H9 (cell line): ENCODE measurements at regions not wholly inside any gene's neighbourhood (a gene's known extent, or its start where the extent isn't known, plus 50 kb on each side); places are given as distances from the start of the nearest gene placed in this dataset.

ENCODE experiments used
- DNase-seq: peaks from one replicate; pipeline ENCODE4 v3.0.0-alpha.2; 2017
- H2AFZ ChIP-seq: one replicate; pipeline ENCODE4 v1.6.1; 2013; ENCODE audit warnings: mild to moderate bottlenecking, low read length, control low read depth, moderate library complexity
- H2AK5ac ChIP-seq: 2 replicates; pipeline ENCODE4 v1.6.1; 2013; ENCODE audit warnings: low read length, control low read depth, mixed read lengths; ENCODE audit not compliant: insufficient read length
- H2BK120ac ChIP-seq: one replicate; pipeline ENCODE4 v1.6.1; 2013; ENCODE audit warnings: low read depth, mild to moderate bottlenecking, low read length, control low read depth, inconsistent platforms; ENCODE audit not compliant: poor library complexity, severe bottlenecking
- H2BK12ac ChIP-seq: 2 replicates; pipeline ENCODE4 v1.6.1; 2013; ENCODE audit warnings: low read length, control low read depth, mixed read lengths, low read depth; ENCODE audit not compliant: insufficient read length
- H2BK15ac ChIP-seq: 2 replicates; pipeline ENCODE4 v1.6.1; 2013; ENCODE audit warnings: low read depth, low read length, control low read depth
- H2BK20ac ChIP-seq: one replicate; pipeline ENCODE4 v1.6.1; 2013; ENCODE audit warnings: low read depth, mild to moderate bottlenecking, low read length, control low read depth, inconsistent platforms; ENCODE audit not compliant: poor library complexity, severe bottlenecking
- H2BK5ac ChIP-seq: 2 replicates; pipeline ENCODE4 v1.6.1; 2013; ENCODE audit warnings: low read length, control low read depth, mixed read lengths; ENCODE audit not compliant: insufficient read length
- H3K14ac ChIP-seq: 2 replicates; pipeline ENCODE4 v1.6.1; 2013; ENCODE audit warnings: low read length, control low read depth; ENCODE audit not compliant: insufficient read depth
- H3K18ac ChIP-seq: 2 replicates; pipeline ENCODE4 v1.6.1; 2013; ENCODE audit warnings: low read depth, mild to moderate bottlenecking, mixed read lengths, low read length, control low read depth; ENCODE audit not compliant: insufficient read length
- H3K23ac ChIP-seq: 2 replicates; pipeline ENCODE4 v1.6.1; 2013; ENCODE audit warnings: low read length, control low read depth, mixed read lengths, low read depth; ENCODE audit not compliant: insufficient read length
- H3K23me2 ChIP-seq: 2 replicates; pipeline ENCODE4 v1.6.1; 2013; ENCODE audit warnings: low read depth, mild to moderate bottlenecking, mixed read lengths, low read length, control low read depth; ENCODE audit not compliant: insufficient read length, poor library complexity, severe bottlenecking
- H3K27ac ChIP-seq: 2 replicates; pipeline ENCODE4 v1.5.1; 2013; ENCODE audit warnings: low read length, control low read depth, mixed read lengths, low read depth; ENCODE audit not compliant: insufficient read length
- H3K27me3 ChIP-seq: 2 replicates; pipeline ENCODE4 v1.6.1; 2013; ENCODE audit warnings: low read length, control low read depth, inconsistent platforms; ENCODE audit not compliant: insufficient read depth
- H3K4ac ChIP-seq: 2 replicates; pipeline ENCODE4 v1.6.1; 2013; ENCODE audit warnings: low read depth, mild to moderate bottlenecking, control low read depth, inconsistent platforms, low read length, moderate library complexity
- H3K4me1 ChIP-seq: 2 replicates; pipeline ENCODE4 v1.6.1; 2013; ENCODE audit warnings: low read length, control low read depth, inconsistent platforms; ENCODE audit not compliant: insufficient read depth
- H3K4me2 ChIP-seq: 2 replicates; pipeline ENCODE4 v1.6.1; 2013; ENCODE audit warnings: low read length, control low read depth, mixed read lengths; ENCODE audit not compliant: insufficient read length, insufficient read depth
- H3K56ac ChIP-seq: 2 replicates; pipeline ENCODE4 v1.6.1; 2013; ENCODE audit warnings: low read depth, mild to moderate bottlenecking, mixed read lengths, low read length, control low read depth; ENCODE audit not compliant: insufficient read length
- H3K79me1 ChIP-seq: 2 replicates; pipeline ENCODE4 v1.6.1; 2013; ENCODE audit warnings: low read depth, mild to moderate bottlenecking, moderate library complexity, low read length, control low read depth, inconsistent platforms; ENCODE audit not compliant: insufficient read depth, poor library complexity, severe bottlenecking
- H3K79me2 ChIP-seq: 2 replicates; pipeline ENCODE4 v1.6.1; 2013; ENCODE audit warnings: low read length, control low read depth, inconsistent platforms; ENCODE audit not compliant: insufficient read depth
- H3K9ac ChIP-seq: 2 replicates; pipeline ENCODE4 v1.6.1; 2013; ENCODE audit warnings: low read length, control low read depth, mixed read lengths; ENCODE audit not compliant: insufficient read length; ENCODE audit errors: extremely low read depth
- H3K9me3 ChIP-seq: one replicate; pipeline ENCODE4 v1.6.1; 2013; ENCODE audit warnings: low read depth, low read length, inconsistent platforms; ENCODE audit not compliant: control insufficient read depth
- H3T11ph ChIP-seq: one replicate; pipeline ENCODE4 v1.6.1; 2013; ENCODE audit warnings: mild to moderate bottlenecking, low read length, control low read depth, inconsistent platforms
- H4K20me1 ChIP-seq: one replicate; pipeline ENCODE4 v1.6.1; 2013; ENCODE audit not compliant: control insufficient read depth, insufficient read length, insufficient read depth
- H4K5ac ChIP-seq: 2 replicates; pipeline ENCODE4 v1.6.1; 2013; ENCODE audit warnings: low read depth, mild to moderate bottlenecking, mixed read lengths, low read length, control low read depth; ENCODE audit not compliant: insufficient read length
- H4K8ac ChIP-seq: replicated peaks from 2 replicates; pipeline ENCODE4 v1.6.1; 2013; ENCODE audit warnings: low read length, control low read depth, mixed read lengths, low read depth; ENCODE audit not compliant: insufficient read length
- H4K91ac ChIP-seq: 2 replicates; pipeline ENCODE4 v1.6.1; 2013; ENCODE audit warnings: low read depth, mild to moderate bottlenecking, moderate library complexity, mixed read lengths, low read length, control low read depth; ENCODE audit not compliant: insufficient read length
- H3K27ac Mint-ChIP-seq, 3 experiments: 2 replicates in 2 of 3; 3 replicates in 1 of 3; pipeline ENCODE4 v1.8.0; 2020 to 2021; ENCODE audit warnings: mixed read lengths in 3 of 3, mild to moderate bottlenecking in 1 of 3, moderate library complexity in 1 of 3
- H3K27me3 Mint-ChIP-seq: 2 replicates; pipeline ENCODE4 v1.8.0; 2021; ENCODE audit warnings: low read depth, mild to moderate bottlenecking, moderate library complexity, mixed read lengths
- H3K36me3 Mint-ChIP-seq, 3 experiments: 2 replicates in 2 of 3; 3 replicates in 1 of 3; pipeline ENCODE4 v1.8.0; 2020 to 2021; ENCODE audit warnings: low read depth in 3 of 3, mixed read lengths in 3 of 3; ENCODE audit not compliant: insufficient read depth in 1 of 3
- H3K4me1 Mint-ChIP-seq, 2 experiments: 2 replicates each; pipeline ENCODE4 v1.8.0; 2020; ENCODE audit warnings: mixed read lengths in 2 of 2
- H3K4me3 Mint-ChIP-seq, 2 experiments: 2 replicates in 1 of 2; 3 replicates in 1 of 2; pipeline ENCODE4 v1.8.0; 2020 to 2021; ENCODE audit warnings: mild to moderate bottlenecking in 2 of 2, mixed read lengths in 2 of 2, moderate library complexity in 1 of 2
- H3K9me3 Mint-ChIP-seq, 2 experiments: 2 replicates in 1 of 2; 3 replicates in 1 of 2; pipeline ENCODE4 v1.8.0; 2020; ENCODE audit warnings: mild to moderate bottlenecking in 2 of 2, mixed read lengths in 2 of 2, moderate library complexity in 1 of 2
- CTCF ChIP-seq: fragments of 200-600 bp; sonication (generic); conservative IDR thresholded peaks from 3 replicates; pipeline ENCODE4 v1.8.0; 2021; ENCODE audit warnings: antibody characterized with exemption, mild to moderate bottlenecking
- WGBS: extraction: QIAGEN DNeasy Blood & Tissue Kit; methylation state at CpG from one replicate; pipeline ENCODE4 v1.1.7; 2013; ENCODE audit warnings: missing lambda C conversion rate, low lambda C conversion rate, mixed read lengths; ENCODE audit not compliant: insufficient read length; ENCODE audit errors: extremely low coverage; 5-methylcytosine and 5-hydroxymethylcytosine counted together

DNA sequence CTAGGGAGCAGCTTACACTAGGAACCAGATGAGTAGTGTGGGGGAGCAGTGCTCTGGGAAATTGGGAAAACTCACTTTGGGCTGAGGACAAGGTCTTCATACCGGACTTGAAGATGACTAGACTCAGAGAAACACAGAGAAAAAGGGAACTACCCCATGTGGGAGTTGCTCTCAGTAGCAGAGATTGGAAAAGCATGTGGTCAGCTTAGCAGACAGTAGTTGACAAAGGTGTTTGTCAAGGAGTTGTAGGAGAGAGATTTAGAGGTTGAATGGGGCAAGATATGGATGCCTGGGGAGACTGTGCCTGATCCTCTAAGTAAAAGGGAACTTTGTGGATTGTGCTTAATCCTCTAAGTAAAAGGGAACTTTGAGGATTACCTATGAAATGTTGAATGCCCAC lies 194.5 kb upstream of the COX10 start:
- Histone ChIP-seq H3T11ph (no peak overlapping the region), H3K9me3 (no peaks in the 10 kb centered on the region), H3K14ac (no peak overlapping the region), H2AFZ (no peak overlapping the region), H3K56ac (no peak overlapping the region), H3K79me1 (no peaks in the 10 kb centered on the region), H2BK15ac (no peak overlapping the region), H4K5ac (no peak overlapping the region), H3K9ac (no peak overlapping the region), H3K27ac (no peak overlapping the region), H2BK20ac (no peak overlapping the region), H4K20me1 (no peaks in the 10 kb centered on the region), H3K4ac (no peak overlapping the region), H4K8ac (no peak overlapping the region), H2BK120ac (no peak overlapping the region), H3K4me2 (no peak overlapping the region), H2BK12ac (no peak overlapping the region), H3K27me3 (no peaks in the 10 kb centered on the region), H3K79me2 (no peaks in the 10 kb centered on the region), H2AK5ac (no peak overlapping the region), H2BK5ac (no peak overlapping the region), H3K4me1 (no peaks in the 10 kb centered on the region), H3K18ac (no peak overlapping the region), H3K23me2 (no peaks in the 10 kb centered on the region), H3K23ac (no peak overlapping the region), H4K91ac (no peak overlapping the region)
- H3K27me3 Mint-ChIP-seq = peaks cover 11% of the 10 kb centered on the region
- no peak overlapping the region for H3K27ac Mint-ChIP-seq
- DNase-seq = no peak
- peaks cover 0 to 2% (median 0%) of the 10 kb centered on the region in 3 experiments; a peak in 2 of 7 replicates for H3K36me3 Mint-ChIP-seq
- H3K4me1 Mint-ChIP-seq = peaks cover 5 to 8% of the 10 kb centered on the region in 2 experiments
- H3K4me3 Mint-ChIP-seq = no peak overlapping the region
- WGBS = no CpG with 5 or more reads among the region's 1 CpG
- H3K9me3 Mint-ChIP-seq = no peaks in the 10 kb centered on the region
- TF ChIP-seq CTCF = no peak
